Motor neuron (in vitro differentiated cells): ENCODE measurements at regions not wholly inside any gene's neighbourhood (a gene's known extent, or its start where the extent isn't known, plus 50 kb on each side); places are given as distances from the start of the nearest gene placed in this dataset.

ENCODE experiments used
- ATAC-seq, 8 experiments: fragments of 200-7000 bp; cut with Tn5 transposase; replicated peaks in 6 of 8; 2 replicates each; pipeline ENCODE4 v1.8.0; 2021; ENCODE audit warnings: mild to moderate bottlenecking in 8 of 8, moderate library complexity in 8 of 8
- H3K27ac ChIP-seq, 2 donors: fragments of 250-450 bp; sonication (Bioruptor Pico); 2 replicates each; pipeline ENCODE4 v1.9.0; 2021; ENCODE audit warnings: antibody characterized with exemption in 2 of 2, mild to moderate bottlenecking in 2 of 2, moderate library complexity in 1 of 2
- H3K4me1 ChIP-seq, 2 donors: fragments of 250-450 bp; sonication (Bioruptor Pico); replicated peaks in 1 of 2; 2 replicates each; pipeline ENCODE4 v1.6.1; 2021; ENCODE audit warnings: antibody characterized with exemption in 2 of 2, mild to moderate bottlenecking in 2 of 2, moderate library complexity in 1 of 2
- H3K4me3 ChIP-seq, 5 donors: fragments of 250-450 bp; sonication (Bioruptor Pico); 2 replicates each; pipeline ENCODE4 v1.9.0; 2021; ENCODE audit warnings: antibody characterized with exemption in 5 of 5, mild to moderate bottlenecking in 5 of 5, moderate library complexity in 4 of 5
- WGBS, 10 experiments: fragments of 450-650 bp; shearing (Covaris generic); methylation state at CpG; one replicate each; pipeline ENCODE4 v1.0.0; 2022; 5-methylcytosine and 5-hydroxymethylcytosine counted together
- in situ Hi-C, 9 experiments: fragments of 400-800 bp; cut with MboI; loops; one replicate each; pipeline ENCODE4 v1.15.0; 2021; ENCODE audit warnings: low sequenced_read_pairs in 9 of 9, low pct_unique_long_range_greater_than_20kb in 2 of 9; ENCODE audit not compliant: unreplicated experiment in 9 of 9

DNA sequence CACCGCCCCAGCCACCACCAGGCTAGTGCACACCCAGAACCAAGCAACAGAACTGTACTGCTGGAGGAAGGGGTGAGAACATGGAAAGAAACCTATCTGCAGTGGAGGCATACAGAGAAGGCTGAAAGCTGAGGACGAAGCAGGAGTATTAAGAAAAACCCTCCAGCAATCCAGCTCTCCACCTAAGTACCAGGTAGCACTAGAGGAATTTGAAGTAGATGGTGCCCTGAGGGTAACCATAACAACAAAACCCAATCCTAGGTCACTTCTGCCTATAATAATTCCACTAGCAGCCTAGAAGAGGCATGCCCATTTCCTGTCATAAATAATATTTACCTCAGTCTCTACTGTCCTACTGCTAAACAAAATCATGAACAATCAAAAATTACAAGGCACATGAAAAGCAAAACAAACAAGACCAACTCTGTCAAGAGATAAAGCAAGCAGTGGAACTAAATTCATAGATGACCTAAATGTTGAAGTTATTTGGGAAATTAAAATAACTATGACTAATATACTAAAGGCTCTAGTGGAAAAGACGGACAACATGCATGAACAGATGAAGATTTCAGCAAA is 51.1 kb downstream of the HYCC1 start:
- Histone ChIP-seq H3K4me3 (no peak overlapping the region), H3K4me1 (no peaks in the 10 kb centered on the region), H3K27ac (no peak overlapping the region)
- WGBS, 10 experiments: 50 to 100% (median 100%) methylated on average over 1 to 2 of the region's 3 CpGs; no CpG with 5 or more reads in 1 of the 10 experiments
- no peak for ATAC-seq
- in situ Hi-C loops: no loop called here

DNA sequence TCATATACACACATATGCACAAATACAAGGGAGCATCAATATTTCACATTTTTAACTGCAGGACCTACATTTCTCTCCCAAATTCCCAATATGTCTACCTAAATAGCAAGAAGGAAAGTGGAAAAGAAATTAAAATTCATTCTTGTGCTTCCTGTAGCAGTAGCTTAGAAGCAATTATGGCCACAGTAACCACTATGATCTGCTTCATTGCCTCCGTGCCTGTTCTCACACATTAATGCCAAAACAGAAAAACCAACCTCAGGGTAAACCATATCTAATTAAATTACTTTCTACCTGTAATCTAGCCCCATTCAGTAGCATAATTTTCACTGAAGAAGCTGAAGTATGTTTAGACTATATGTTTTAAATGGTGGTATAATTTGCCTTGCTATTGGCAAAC is 55.2 kb downstream of the HYCC1 start:
- H3K27ac ChIP-seq: no peak overlapping the region
- no peaks in the 10 kb centered on the region for H3K4me1 ChIP-seq
- ATAC-seq: no peak
- H3K4me3 ChIP-seq: no peak overlapping the region
- in situ Hi-C loops: no loop called here
- 80 to 100% (median 100%) methylated on average over 1 of the region's 1 CpG; no CpG with 5 or more reads in 3 of the 10 experiments for WGBS, 10 experiments

DNA sequence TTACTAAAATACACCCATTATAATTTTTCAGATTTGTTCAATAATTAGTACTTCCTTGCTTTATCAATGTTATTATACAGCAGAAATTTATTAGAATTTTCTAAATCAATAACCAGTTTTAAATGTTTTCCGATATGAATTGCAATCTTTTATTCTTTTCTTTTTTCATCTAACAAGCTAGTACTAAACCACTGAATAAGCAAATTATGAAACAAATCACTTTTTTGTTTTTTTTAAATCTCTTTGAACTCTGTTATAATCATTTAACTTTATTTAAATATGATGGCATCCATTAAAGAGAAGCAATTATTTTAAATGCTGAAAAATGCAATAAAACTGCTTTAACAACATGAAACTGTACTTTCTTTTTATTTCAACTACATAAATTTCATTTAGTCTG is 59.7 kb downstream of the HYCC1 start:
- no peak overlapping the region for H3K27ac ChIP-seq
- no peak for ATAC-seq
- WGBS, 10 experiments: 91 to 100% (median 100%) methylated on average over 1 of the region's 1 CpG; no CpG with 5 or more reads in 1 of the 10 experiments
- peaks cover 0 to 2% of the 10 kb centered on the region in 2 donors for H3K4me1 ChIP-seq
- in situ Hi-C loops: no loop called here
- H3K4me3 ChIP-seq: no peak overlapping the region

DNA sequence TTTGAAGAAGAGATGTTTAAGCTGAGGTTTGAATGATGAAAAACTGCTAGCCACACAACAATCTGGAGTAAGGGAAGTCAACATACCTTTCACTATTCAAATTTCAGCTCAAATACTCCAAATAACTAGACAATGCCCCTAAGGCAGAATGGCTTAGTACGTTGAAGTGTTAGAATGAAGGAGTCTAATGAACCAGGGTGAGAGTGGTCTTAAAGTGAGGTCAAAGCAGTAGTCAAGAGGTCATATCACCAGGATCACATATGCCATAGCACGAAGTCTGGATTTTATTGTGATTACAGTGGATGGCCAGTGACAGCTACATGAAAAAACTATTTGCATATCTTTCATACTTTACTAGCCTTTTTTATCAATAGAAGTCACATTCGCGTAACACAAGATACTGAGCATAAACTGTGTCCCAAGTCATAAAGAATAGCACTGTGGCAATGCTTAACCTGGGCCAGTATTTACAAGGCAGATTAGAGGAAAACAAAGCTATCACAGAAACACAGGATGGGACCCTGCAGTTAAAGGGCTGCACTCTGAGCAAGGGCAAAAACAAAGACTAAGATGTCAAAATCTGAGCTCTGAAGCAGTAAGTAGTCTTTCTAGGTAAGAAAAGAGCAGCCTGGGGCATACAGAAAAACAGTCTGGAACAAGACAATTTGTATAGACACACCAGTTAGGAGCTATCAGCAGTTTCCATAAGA is 61.5 kb downstream of the HYCC1 start:
- in situ Hi-C loops: no loop called here
- H3K27ac ChIP-seq: no peak overlapping the region

DNA sequence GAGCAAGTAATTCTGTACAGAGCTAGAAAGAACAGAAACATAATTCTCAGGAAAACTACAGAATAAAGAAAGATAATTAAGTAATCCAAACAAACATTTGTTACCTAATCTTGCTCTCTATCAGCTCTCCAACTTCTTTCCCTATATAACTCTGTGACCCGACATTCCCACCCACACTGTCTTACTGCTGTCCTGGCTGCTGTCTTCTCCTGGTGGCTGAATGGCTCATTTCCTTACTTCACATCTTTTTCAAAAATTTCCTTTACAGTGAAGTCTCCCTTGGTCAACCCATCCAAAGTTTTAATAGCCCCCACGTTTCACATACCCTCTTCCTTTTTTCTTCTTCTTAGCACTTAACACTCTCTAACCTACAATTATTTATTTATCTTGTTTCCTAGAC is 64.0 kb downstream of the HYCC1 start:
- 20 to 85% (median 49%) methylated on average over 1 to 2 of the region's 2 CpGs for WGBS, 10 experiments
- in situ Hi-C loops: no loop called here
- no peak overlapping the region for H3K4me3 ChIP-seq
- no peak for ATAC-seq
- H3K4me1 ChIP-seq: peaks cover 0 to 2% of the 10 kb centered on the region in 2 donors
- H3K27ac ChIP-seq: no peak overlapping the region

More for the DNA sequence above, 61.5 kb downstream of the HYCC1 start:
- Histone ChIP-seq H3K4me3 (no peak overlapping the region), H3K4me1 (peaks cover 0 to 2% of the 10 kb centered on the region in 2 donors)
- no peak for ATAC-seq
- 59 to 100% (median 85%) methylated on average over 1 to 4 of the region's 4 CpGs for WGBS, 10 experiments

DNA sequence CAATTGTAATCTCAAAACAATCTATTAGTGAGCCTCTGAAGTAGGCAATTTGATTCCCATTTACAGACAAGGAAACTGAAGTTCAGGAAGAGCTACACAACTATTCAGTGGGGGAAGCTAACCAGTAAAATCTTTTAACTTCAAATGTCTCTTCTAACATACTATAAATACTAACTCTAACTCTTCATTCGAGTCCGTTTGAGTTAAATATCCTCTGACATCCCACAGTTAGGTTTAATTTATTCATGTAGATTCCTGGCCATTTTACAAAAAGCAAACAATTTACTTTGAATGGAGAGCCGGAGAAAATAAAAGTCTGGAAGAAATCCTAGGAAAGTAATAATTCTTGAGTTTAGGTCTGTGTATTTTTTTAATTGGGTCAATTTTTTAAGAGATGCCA is 64.7 kb downstream of the HYCC1 start:
- H3K4me3 ChIP-seq: no peak overlapping the region
- no peak for ATAC-seq
- H3K27ac ChIP-seq: no peak overlapping the region
- WGBS, 10 experiments: 71 to 100% (median 81%) methylated on average over 1 to 3 of the region's 3 CpGs; no CpG with 5 or more reads in 1 of the 10 experiments
- H3K4me1 ChIP-seq: peaks cover 0 to 2% of the 10 kb centered on the region in 2 donors
- in situ Hi-C loops: no loop called here

DNA sequence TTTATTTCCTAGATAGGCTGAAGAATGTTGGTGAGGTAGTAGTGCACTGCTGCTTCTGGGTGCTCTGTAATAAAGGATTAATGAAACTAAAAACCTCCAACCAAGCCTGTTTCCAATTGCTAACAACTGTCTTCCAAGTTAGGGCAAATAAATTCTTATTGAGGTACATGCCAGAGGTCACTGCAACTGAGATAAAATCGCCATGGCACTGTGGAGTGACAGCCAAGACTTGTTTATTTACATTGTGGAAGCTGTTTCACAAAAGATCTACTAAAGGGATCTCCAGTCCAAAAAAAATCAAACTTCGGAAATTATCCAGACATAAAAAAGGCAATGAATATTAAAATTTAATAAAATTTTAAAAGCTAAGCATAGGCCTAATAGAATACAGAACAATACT is 65.2 kb downstream of the HYCC1 start:
- ATAC-seq: no peak
- in situ Hi-C loops: no loop called here
- peaks cover 0 to 2% of the 10 kb centered on the region in 2 donors for H3K4me1 ChIP-seq
- WGBS, 10 experiments: 53 to 86% (median 79%) methylated on average over 1 to 2 of the region's 2 CpGs; no CpG with 5 or more reads in 3 of the 10 experiments
- H3K27ac ChIP-seq: no peak overlapping the region
- no peak overlapping the region for H3K4me3 ChIP-seq

DNA sequence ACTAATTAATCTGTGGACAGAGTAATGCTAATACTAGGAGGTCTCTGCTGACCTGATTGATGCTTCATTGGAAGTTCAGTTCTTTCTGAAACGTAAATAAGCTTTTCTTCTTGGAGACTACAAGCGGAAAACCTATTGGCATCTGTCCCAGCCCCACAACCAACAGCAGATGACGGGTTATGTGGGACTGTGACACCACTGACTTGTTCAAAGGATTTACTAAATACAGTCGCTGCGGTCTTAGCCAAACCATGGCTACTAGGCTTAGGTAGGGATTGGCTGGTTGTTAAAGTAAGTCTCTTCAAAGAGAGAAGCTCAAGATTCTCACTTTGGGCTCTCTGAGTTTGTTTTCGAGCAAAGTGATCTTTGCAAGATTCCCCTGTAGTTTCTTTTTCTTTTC is 68.3 kb downstream of the HYCC1 start:
- H3K4me1 ChIP-seq: no peaks in the 10 kb centered on the region
- in situ Hi-C loops: no loop called here
- ATAC-seq: no peak
- no peak overlapping the region for H3K27ac ChIP-seq
- no peak overlapping the region for H3K4me3 ChIP-seq
- 65 to 100% (median 86%) methylated on average over 1 to 6 of the region's 6 CpGs; no CpG with 5 or more reads in 2 of the 10 experiments for WGBS, 10 experiments

DNA sequence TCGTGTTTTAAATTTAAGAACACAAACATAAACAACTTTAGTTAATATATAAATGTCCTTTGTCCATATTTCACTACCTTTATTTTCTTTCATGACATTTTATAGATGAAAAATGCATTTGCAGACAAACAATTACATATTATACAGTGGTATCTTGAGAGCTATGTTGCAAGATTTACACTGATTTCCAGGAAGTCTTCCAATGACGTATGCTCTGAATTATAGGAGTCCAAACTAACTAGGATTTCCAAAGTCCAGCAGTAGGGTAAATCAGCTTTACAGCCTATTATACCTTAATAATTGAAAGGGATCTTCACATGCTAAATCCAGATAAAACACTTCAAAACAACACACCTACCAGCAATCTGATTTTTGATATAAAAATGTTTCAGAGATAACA is 69.4 kb downstream of the HYCC1 start:
- H3K4me1 ChIP-seq: no peaks in the 10 kb centered on the region
- peak in 1 of 8 experiments; percentile 28 for ATAC-seq
- in situ Hi-C loops: no loop called here
- H3K4me3 ChIP-seq: no peak overlapping the region
- no peak overlapping the region for H3K27ac ChIP-seq
- WGBS, 10 experiments: 38 to 100% (median 86%) methylated on average over 1 to 2 of the region's 2 CpGs

DNA sequence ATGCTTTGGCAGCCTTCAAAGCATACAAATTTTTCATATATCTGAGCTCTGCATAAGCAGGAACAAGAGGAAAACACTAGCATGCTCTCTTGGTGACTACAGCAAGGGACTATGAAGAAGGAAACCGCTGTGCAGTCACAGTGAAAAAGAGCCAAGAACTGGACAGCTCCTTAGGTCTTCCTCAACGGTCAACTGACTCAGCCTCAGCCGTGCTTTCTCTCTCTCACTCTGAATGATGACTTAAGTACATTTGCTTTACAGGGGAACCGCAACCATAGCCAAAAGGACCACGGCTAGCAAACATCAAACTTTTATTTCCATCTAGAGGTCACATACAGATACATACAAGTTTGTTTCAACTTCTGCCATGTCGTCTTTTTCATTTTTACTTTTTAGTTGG is 69.9 kb downstream of the HYCC1 start:
- no peak overlapping the region for H3K4me3 ChIP-seq
- H3K4me1 ChIP-seq: no peaks in the 10 kb centered on the region
- in situ Hi-C loops: no loop called here
- no peak overlapping the region for H3K27ac ChIP-seq
- WGBS, 10 experiments: 73 to 100% (median 93%) methylated on average over 1 to 6 of the region's 6 CpGs
- peak in 1 of 8 experiments; percentile 48 for ATAC-seq

DNA sequence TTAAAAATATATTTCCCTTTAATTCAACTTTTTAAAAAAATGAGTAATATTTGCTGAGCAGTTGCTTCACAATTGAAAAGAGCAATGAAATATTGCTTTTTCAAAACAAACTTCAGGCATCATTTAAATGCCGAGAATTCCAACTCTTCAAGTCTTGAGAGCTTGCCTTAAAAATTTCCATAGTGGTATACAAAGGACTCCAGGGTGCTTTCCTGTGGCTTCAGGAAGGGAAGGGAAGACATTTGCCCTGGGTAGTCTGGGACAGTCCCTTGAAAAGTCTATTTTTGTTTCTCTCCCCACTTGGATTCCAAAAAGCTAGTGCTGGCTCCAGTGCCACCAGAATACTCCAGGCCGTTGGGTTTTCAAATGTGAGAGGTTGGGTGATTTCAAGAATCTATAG is 71.7 kb downstream of the HYCC1 start:
- Histone ChIP-seq H3K27ac (no peak overlapping the region), H3K4me3 (no peak overlapping the region), H3K4me1 (no peaks in the 10 kb centered on the region)
- 64 to 100% (median 90%) methylated on average over 1 to 2 of the region's 2 CpGs; no CpG with 5 or more reads in 1 of the 10 experiments for WGBS, 10 experiments
- in situ Hi-C loops: no loop called here
- ATAC-seq: no peak

DNA sequence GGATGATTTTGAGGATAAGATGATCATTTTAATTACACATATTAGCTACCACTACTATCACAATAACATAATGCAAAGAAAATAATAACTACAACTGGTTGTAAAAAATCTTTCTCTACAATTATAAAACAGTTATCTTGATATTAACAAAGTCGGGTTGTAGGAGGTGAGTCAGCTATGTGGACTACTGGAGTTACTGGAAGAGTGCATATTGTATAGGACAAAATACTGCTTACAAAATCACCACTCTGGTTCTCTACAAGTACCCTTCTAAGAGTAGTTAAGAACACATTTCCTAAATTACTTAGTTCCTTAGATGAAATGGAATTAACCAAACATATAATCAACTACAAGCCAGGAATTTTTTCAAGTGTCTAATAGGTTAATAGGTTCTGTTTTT is 74.1 kb downstream of the HYCC1 start:
- WGBS, 10 experiments: 33 to 100% (median 100%) methylated on average over 1 of the region's 1 CpG; no CpG with 5 or more reads in 1 of the 10 experiments
- H3K27ac ChIP-seq: no peak overlapping the region
- no peak overlapping the region for H3K4me3 ChIP-seq
- ATAC-seq: no peak
- no peaks in the 10 kb centered on the region for H3K4me1 ChIP-seq
- in situ Hi-C loops: no loop called here

DNA sequence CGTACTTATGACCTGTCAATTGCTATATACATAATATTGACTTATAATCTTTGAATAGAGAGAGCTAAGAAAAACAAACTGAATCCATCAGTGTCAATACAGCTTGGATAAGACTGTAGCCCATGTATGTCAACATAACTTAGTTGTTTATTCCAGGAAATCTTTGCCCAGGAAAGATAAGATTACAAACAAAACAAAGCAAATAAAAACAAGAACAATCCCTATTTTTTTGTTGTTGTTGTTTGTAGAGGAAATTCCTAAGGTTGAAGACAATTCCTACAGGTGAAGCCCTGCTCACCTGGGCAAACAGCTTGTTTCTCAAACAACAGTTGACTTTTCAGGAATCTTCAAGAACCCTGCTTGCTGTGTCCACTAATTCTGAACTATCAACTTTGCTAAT is 76.0 kb downstream of the HYCC1 start:
- H3K4me1 ChIP-seq: no peaks in the 10 kb centered on the region
- WGBS, 10 experiments: 75 to 100% (median 100%) methylated on average over 1 of the region's 1 CpG; no CpG with 5 or more reads in 5 of the 10 experiments
- H3K4me3 ChIP-seq: no peak overlapping the region
- in situ Hi-C loops: no loop called here
- no peak overlapping the region for H3K27ac ChIP-seq
- ATAC-seq: no peak

DNA sequence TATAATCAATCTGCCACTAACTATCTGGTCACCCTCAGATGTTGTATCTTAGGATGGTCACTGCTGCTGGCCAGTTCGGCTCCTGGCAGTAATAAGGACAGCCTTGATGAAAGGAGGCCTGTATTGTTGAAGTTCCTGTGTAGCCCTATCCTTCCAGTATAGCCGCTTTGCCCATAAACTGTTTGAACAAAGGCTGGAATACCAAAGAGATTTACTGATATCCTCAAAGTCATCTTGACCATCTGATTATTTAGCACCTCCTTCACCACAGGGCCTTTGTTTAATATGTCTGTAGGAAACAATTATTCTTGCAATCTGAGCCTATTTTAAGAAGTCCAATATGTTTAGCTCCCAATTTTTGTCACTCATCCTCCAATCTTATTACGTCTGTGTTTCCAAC is 77.7 kb downstream of the HYCC1 start:
- Histone ChIP-seq H3K4me1 (no peaks in the 10 kb centered on the region), H3K27ac (no peak overlapping the region), H3K4me3 (no peak overlapping the region)
- 80 to 100% (median 95%) methylated on average over 1 to 3 of the region's 3 CpGs; no CpG with 5 or more reads in 1 of the 10 experiments for WGBS, 10 experiments
- in situ Hi-C loops: no loop called here
- ATAC-seq: no peak
